ENCODE measurements at regions not wholly inside any gene's neighbourhood (a gene's known extent, or its start where the extent isn't known, plus 50 kb on each side); places are given as distances from the start of the nearest gene placed in this dataset.

GRCh38 chr15:38758043-38758442, 193.4 kb upstream of the RASGRP1 start:
- CTCF ChIA-PET: no interaction called here
- no peak for ATAC-seq (ENCODE audit: poor library complexity)
- Histone ChIP-seq H3K9me3 (ENCODE audit: control insufficient read depth in 1 of 2, insufficient read depth in 1 of 2, low read length in 2 of 2) (no peaks in the 10 kb centered on the region), H3K36me3 (ENCODE audit: insufficient read depth, low read length) (no peaks in the 10 kb centered on the region), H3K4me1 (ENCODE audit: insufficient read depth, low read length) (no peaks in the 10 kb centered on the region), H3K27me3 (ENCODE audit: control insufficient read depth in 1 of 2, insufficient read depth in 2 of 2, low read length in 2 of 2) (peaks cover 5 to 6% of the 10 kb centered on the region in 2 experiments), H3K4me3 (ENCODE audit: low read length) (no peak overlapping the region), H3K27ac (ENCODE audit: low read depth in 1 of 2, low read length in 2 of 2) (no peak overlapping the region)
- H3K27ac Mint-ChIP-seq: no peak overlapping the region
- no peak for DNase-seq
- H3K9me3 Mint-ChIP-seq: no peaks in the 10 kb centered on the region
- no peak for TF ChIP-seq CTCF (IDR thresholded peaks at IDR 0.05)
- H3K27me3 Mint-ChIP-seq: peaks cover 32% of the 10 kb centered on the region
- POLR2A ChIA-PET: no interaction called here
- no peaks in the 10 kb centered on the region for H3K4me1 Mint-ChIP-seq (ENCODE audit: low read depth)
- no peak overlapping the region for H3K4me3 Mint-ChIP-seq
- intact Hi-C loops (cut with DNase I, micrococcal nuclease): no loop called here
- H3K36me3 Mint-ChIP-seq (ENCODE audit: low read depth): no peaks in the 10 kb centered on the region

- no peak overlapping the region for H3K4me3 Mint-ChIP-seq
- ChIA-PET CTCF (no interaction called here), POLR2A (no interaction called here)
- Histone ChIP-seq H3K4me3 (ENCODE audit: low read length) (no peak overlapping the region), H3K27me3 (ENCODE audit: control insufficient read depth in 1 of 2, insufficient read depth in 2 of 2, low read length in 2 of 2) (no peaks in the 10 kb centered on the region), H3K4me1 (ENCODE audit: insufficient read depth, low read length) (no peaks in the 10 kb centered on the region), H3K27ac (ENCODE audit: low read depth in 1 of 2, low read length in 2 of 2) (no peak overlapping the region), H3K9me3 (ENCODE audit: control insufficient read depth in 1 of 2, insufficient read depth in 1 of 2, low read length in 2 of 2) (no peaks in the 10 kb centered on the region), H3K36me3 (ENCODE audit: insufficient read depth, low read length) (no peaks in the 10 kb centered on the region)
- ATAC-seq (ENCODE audit: poor library complexity): no peak
- no peaks in the 10 kb centered on the region for H3K4me1 Mint-ChIP-seq (ENCODE audit: low read depth)
- TF ChIP-seq CTCF (IDR thresholded peaks at IDR 0.05): no peak
- no peak overlapping the region for H3K27ac Mint-ChIP-seq
- no peaks in the 10 kb centered on the region for H3K9me3 Mint-ChIP-seq
- H3K36me3 Mint-ChIP-seq (ENCODE audit: low read depth): no peaks in the 10 kb centered on the region
- H3K27me3 Mint-ChIP-seq: peaks cover 20% of the 10 kb centered on the region
- intact Hi-C loops (cut with DNase I, micrococcal nuclease): loop anchor here in 1 of 2 experiments (5.0 kb wide), 1 partner anchor 96 kb away; no protein-coding TSS in a partner anchor
- DNase-seq: no peak
Observed at GRCh38 chr15:38761681-38762080, 197.1 kb upstream of the RASGRP1 start.

GRCh38 chr15:38768970-38769369, 204.4 kb upstream of the RASGRP1 start:
- Mint-ChIP-seq H3K9me3 (no peaks in the 10 kb centered on the region), H3K36me3 (ENCODE audit: low read depth) (no peaks in the 10 kb centered on the region), H3K4me3 (no peak overlapping the region), H3K27me3 (peaks cover 19% of the 10 kb centered on the region), H3K27ac (no peak overlapping the region), H3K4me1 (ENCODE audit: low read depth) (no peaks in the 10 kb centered on the region)
- no peak overlapping the region for H3K27ac ChIP-seq (ENCODE audit: low read depth in 1 of 2, low read length in 2 of 2)
- no peak for DNase-seq
- ChIA-PET CTCF (no interaction called here), POLR2A (no interaction called here)
- intact Hi-C loops (cut with DNase I, micrococcal nuclease): no loop called here
- H3K4me1 ChIP-seq (ENCODE audit: insufficient read depth, low read length): no peaks in the 10 kb centered on the region
- H3K9me3 ChIP-seq (ENCODE audit: control insufficient read depth in 1 of 2, insufficient read depth in 1 of 2, low read length in 2 of 2): no peaks in the 10 kb centered on the region
- ATAC-seq (ENCODE audit: poor library complexity): no peak
- H3K27me3 ChIP-seq (ENCODE audit: control insufficient read depth in 1 of 2, insufficient read depth in 2 of 2, low read length in 2 of 2): no peaks in the 10 kb centered on the region
- H3K36me3 ChIP-seq (ENCODE audit: insufficient read depth, low read length): no peaks in the 10 kb centered on the region
- H3K4me3 ChIP-seq (ENCODE audit: low read length): no peak overlapping the region
- TF ChIP-seq CTCF (IDR thresholded peaks at IDR 0.05): no peak

Measured in CD4-positive, alpha-beta T cell (primary cell).